ENCODE measurements at regions not wholly inside any gene's neighbourhood (a gene's known extent, or its start where the extent isn't known, plus 50 kb on each side); places are given as distances from the start of the nearest gene placed in this dataset.

GRCh38 chr1:101167891-101168290 lies 68.9 kb upstream of the S1PR1 start:
- H3K4me3 ChIP-seq = no peak overlapping the region
- Mint-ChIP-seq H3K4me3 (no peak overlapping the region), H3K27ac (no peak overlapping the region), H3K9me3 (no peaks in the 10 kb centered on the region), H3K27me3 (ENCODE audit: insufficient read depth, low read depth, poor library complexity) (peaks cover 2% of the 10 kb centered on the region), H3K36me3 (ENCODE audit: low read depth) (no peaks in the 10 kb centered on the region), H3K4me1 (peaks cover 9% of the 10 kb centered on the region)
- no peaks in the 10 kb centered on the region for H3F3A ChIP-seq (replicated peaks; ENCODE audit: low read depth)
- no peak overlapping the region for H2AFZ ChIP-seq
- no peaks in the 10 kb centered on the region for H3K9me2 ChIP-seq (ENCODE audit: insufficient read depth)
- no peak overlapping the region for H3K27ac ChIP-seq (ENCODE audit: low read depth)
- no peaks in the 10 kb centered on the region for H3K36me3 ChIP-seq (ENCODE audit: insufficient read depth)
- no peak for TF ChIP-seq ZNF331 (CRISPR knock-in tag; IDR thresholded peaks at IDR 0.05; ENCODE audit: low read depth)
- no peak for TF ChIP-seq CREB1 (CRISPR knock-in tag; IDR thresholded peaks at IDR 0.05; ENCODE audit: low read depth)
- TF ChIP-seq EZH2 (IDR thresholded peaks at IDR 0.05; ENCODE audit: low read depth, unreplicated experiment) = no peak
- TF ChIP-seq EZH2phosphoT487 (IDR thresholded peaks at IDR 0.05; ENCODE audit: unreplicated experiment) = no peak
- no peak for TF ChIP-seq ETS1 (IDR thresholded peaks at IDR 0.05)
- TF ChIP-seq REST (IDR thresholded peaks at IDR 0.05; ENCODE audit: unreplicated experiment) = no peak
- no peak for TF ChIP-seq NANOG (IDR thresholded peaks at IDR 0.05; ENCODE audit: borderline replicate concordance)
- no peak for TF ChIP-seq POLR2AphosphoS5 (IDR thresholded peaks at IDR 0.05; ENCODE audit: low read depth)
- no peak for TF ChIP-seq ZNF462 (CRISPR knock-in tag; IDR thresholded peaks at IDR 0.05)
- TF ChIP-seq CTCF (conservative IDR thresholded peaks at IDR 0.05; ENCODE audit: low read depth in 2 of 2) = no peak
- no peak for TF ChIP-seq STAT1 (IDR thresholded peaks at IDR 0.05; ENCODE audit: unreplicated experiment)
- TF ChIP-seq ZNF114 (CRISPR knock-in tag; IDR thresholded peaks at IDR 0.05) = no peak
- TF ChIP-seq JUNB (IDR thresholded peaks at IDR 0.05; ENCODE audit: unreplicated experiment) = no peak
- no peaks in the 10 kb centered on the region for H3K4me1 ChIP-seq (ENCODE audit: insufficient read depth)
- DNase-seq (ENCODE audit: low spot score) = no peak
- H3K27me3 ChIP-seq (ENCODE audit: insufficient read depth) = no peaks in the 10 kb centered on the region
- H3K79me2 ChIP-seq (replicated peaks; ENCODE audit: insufficient read depth) = no peaks in the 10 kb centered on the region
- no peak for ATAC-seq
- no peak overlapping the region for H3K4me2 ChIP-seq
- no peaks in the 10 kb centered on the region for H4K20me1 ChIP-seq (replicated peaks; ENCODE audit: insufficient read depth)

All from GM23338 (cell line).